ENCODE measurements at regions not wholly inside any gene's neighbourhood (a gene's known extent, or its start where the extent isn't known, plus 50 kb on each side); places are given as distances from the start of the nearest gene placed in this dataset.

DNA sequence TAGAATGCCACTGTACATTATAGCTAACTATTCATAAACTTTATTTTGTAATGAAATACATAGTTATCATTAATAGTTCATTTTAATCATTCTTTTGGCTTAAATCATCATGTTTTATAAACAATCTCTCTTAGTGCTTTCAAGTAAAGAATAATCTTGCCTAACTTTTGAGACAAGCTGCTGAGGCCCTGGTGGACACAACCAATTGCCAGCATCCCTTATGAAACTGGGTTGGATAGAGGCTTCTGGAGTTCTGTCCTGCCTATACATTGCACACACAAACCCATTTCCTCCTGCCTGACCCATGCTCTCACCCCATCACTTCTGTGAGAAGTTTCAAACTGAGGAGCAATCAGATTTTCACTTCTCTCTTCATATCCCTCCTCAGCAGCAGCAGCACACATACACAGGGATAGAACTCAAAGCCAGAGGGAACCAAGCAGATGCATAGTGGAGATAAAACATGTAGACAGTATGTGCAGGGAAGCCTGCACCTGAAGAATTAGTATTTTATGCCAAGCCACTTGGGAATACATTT, 450.0 kb upstream of the SLC14A2 start:
- TF ChIP-seq SOX13 (IDR thresholded peaks at IDR 0.05) (no peak), SOX13 (CRISPR knock-in tag; conservative IDR thresholded peaks at IDR 0.05 in 1 of 2, IDR thresholded peaks at IDR 0.05 in 1 of 2) (no peak), ZNF18 (CRISPR knock-in tag; IDR thresholded peaks at IDR 0.05; ENCODE audit: insufficient replicate concordance) (no peak)
